Midbrain (tissue), 1 donor: ENCODE measurements at regions not wholly inside any gene's neighbourhood (a gene's known extent, or its start where the extent isn't known, plus 50 kb on each side); places are given as distances from the start of the nearest gene placed in this dataset.

Experiments
- DNase-seq: peaks from one replicate; lab custom pipeline; 2025; lab: John Stamatoyannopoulos, UW

DNA sequence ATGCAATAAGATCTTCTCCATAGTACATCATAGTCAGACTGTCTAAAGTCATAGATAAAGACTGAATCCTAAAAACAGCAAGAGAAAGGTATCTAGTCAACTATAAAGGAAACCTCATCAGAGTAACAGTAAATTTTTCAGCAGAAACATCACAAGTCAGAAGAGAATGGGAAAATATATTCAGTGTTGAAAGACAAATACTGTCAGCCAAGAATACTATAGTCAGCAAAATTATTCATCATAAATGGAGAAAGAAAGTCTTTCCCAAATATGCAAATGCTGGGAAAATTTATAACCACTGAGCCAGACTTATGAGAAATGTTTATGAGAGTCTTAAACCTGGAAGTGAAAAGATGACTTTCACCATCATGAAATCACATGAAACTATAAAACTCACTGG lies 136.7 kb downstream of the KDR start:
- no peak for DNase-seq

DNA sequence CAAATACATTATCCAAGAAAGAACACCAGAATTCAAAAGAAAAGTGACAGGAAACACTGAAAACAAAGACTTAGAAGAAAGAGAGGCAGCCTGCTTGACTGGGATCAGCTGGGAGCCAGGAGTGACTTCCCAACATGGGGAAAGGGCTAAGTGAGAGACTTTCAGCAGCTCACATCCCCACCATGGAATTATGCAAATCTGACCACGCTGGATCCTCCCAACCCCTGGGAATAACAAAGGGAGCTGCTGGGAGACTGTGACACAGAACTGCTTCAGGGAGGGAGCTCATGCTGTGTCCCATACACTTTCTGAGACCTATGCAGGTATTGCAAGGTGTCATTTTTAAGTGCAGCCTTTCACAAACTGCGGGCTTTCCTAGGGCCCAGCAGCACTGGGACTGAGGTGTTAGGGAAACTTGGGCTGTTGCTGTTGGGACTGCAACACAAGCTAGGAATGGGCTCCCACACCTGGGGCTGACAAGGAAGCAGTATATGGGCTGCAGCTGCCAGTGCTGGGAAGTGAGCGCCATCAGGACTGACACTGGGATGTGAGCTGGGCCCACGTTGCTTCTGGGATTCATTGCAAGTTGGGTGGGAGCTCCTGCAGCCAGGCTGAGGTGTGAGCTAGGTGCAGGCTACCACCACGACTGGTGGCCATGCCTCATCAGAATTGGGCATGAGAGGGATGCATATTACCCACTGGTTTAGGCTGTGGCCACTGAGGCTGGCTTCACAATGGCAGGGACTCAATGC lies 139.1 kb downstream of the KDR start:
- DNase-seq, result no peak

DNA sequence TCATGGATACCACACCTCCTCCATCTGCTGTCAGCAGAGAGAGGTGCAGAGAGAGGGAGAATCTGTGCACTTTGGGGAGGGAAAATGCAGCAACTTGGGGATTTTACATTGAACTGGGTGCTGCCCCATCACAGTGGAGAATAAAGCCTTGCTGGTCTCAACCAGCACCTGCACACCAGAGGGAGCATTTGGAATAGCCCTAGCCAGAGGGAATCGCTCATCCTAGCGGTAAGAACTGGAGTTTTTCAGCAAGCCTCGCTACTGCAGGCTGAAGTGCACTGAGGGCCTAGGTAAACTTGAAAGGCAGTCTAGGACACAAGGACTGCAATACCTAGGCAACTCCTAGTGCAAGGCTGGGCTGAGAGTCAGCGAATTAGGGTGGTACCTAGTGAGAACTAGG lies 148.7 kb downstream of the KDR start:
- DNase-seq, result no peak

DNA sequence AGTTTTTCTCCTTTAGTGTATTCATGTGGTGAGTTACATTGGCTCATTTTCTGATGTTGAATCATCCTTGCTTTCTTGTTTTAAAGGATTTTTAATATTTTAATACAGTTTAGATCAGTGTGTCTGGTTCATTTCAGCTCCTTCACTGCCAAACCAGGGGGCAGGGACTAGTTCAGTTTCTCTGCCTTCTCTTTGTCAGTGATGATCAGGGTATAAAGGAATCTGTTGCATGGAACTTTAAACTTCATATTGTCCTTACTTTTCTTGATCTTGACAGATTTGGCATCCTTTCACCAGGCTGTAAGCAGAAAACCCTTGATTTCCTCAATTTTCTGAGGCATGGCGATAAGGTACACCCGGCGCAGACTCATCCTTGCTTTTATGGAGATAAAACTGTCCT lies 149.4 kb downstream of the KDR start:
- no peak for DNase-seq

DNA sequence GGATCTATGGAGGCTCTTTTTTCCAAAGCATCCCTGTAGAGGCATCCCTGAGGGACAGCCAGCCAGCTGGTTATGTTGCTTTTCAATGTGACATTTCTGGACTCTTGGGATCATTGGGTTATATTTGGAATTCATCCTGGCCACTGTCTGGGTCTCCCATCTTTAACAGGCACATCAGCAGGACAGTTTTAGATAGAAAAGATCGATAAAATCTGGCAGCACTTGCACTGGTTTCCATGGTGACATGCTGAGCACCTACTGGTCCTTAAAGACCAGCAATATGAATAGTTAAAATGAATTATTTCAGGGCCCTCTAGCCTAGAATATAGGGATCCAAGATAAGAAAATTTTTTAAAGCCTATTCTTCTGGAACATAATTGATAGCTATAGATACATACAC lies 151.6 kb downstream of the KDR start:
- DNase-seq, result no peak

DNA sequence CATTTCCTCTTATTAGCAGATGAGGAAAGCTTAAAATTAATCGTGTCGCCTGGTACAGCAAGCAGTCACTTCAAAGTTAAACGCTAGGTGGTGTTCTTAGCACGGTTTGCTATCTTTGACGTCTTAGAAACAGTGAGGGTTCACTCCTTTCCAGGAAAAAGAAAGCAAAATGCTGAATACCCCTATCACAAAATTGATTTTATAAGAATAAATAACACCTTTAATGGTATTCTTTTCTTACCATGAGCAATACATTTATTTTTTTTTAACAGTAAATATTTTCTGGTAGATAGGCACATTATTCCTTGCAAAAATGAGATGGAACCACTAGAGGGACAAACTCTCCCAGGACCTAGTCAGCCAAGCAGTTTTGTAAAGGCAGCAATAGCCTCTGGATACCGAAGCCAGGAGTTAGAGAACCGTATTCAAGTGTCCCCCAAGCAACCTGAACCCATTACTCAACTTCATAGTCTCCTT lies 153.9 kb downstream of the KDR start:
- DNase-seq, result peak; percentile 52

DNA sequence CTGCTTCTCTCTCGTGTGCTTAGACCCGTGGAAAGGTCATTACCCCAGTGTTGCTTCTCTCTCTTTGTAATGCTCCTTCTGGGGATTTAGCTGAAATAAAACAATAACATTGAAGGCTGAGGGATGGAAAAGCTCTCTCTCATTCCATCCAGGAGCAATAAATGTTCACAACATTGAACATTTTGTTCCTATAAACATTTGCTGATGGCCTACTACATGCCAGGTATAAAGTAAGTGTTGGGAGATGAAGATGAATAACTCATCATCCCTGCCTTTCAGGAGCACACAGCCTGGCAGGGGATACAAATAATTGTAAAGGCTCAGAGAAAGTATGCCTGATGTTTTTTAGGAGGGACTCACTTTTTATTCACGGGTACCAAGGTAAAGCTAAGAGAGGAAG lies 158.1 kb downstream of the KDR start:
- DNase-seq, result no peak

DNA sequence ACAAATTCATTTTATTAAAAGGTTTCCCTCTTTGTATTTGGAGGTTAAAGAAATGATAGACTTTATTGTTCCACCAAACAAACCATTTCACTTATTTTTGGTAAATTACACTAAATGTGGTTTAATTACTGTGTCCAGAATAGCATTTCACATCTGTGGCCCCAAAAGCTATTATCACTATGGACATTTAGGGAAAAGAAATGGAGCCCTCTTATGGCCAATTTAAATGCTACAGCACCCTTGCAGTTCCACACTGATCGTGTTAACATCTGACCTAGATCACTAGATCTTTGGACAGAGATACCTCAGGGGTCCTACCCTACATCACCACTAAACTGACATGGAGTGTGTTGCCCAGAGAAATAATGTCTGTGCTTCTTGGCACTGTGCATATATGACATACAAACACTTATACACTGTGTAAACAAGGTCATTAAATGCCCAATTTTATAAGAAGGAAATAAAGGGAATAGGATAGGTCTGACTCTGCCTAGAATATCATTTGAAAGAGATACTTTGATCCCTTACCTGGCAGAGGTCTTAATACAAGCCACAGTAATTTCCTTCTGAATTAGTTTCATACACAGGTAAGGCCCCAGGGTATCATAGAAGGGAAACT lies 163.9 kb downstream of the KDR start:
- DNase-seq, result peak; percentile 22

DNA sequence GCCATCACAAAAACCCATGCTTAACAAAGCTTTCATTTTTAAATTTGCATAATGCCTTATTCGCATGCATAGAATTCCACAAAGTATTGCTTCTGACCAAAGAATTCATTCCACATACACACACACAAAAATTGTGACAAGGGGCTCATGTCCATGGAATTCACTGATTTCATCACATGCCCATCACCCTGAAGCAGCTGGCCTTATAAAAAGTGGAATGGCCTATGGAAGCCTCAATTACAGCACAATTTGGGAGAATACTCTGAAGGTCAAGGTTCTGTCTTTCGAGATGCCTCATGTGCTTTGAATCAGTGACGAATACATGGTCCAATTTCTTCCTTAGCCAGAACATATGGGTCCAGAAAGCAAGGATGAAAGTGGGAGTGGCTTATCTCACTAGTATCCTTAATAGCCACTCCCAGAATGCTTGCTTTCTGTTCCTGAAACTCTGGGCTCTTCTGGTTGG lies 165.7 kb downstream of the KDR start:
- DNase-seq, result no peak

DNA sequence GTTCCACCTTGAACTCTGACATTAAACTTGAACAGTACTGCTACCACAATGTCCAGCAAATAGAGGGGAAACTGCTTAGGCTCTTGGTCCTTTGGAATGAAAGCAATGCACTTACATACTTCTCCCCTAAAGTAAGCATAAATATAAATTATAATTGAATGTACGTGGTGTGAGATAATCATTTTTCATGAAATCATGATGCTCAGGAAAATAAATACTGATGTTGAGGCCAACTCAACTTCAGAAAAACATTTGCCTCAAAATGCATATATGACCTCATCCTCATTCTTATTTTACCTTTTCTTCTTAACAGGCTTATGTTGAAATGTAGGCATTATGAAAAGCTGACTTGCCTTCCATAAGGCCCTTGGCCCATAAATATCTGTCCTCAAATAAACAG lies 166.3 kb downstream of the KDR start:
- DNase-seq, result no peak

DNA sequence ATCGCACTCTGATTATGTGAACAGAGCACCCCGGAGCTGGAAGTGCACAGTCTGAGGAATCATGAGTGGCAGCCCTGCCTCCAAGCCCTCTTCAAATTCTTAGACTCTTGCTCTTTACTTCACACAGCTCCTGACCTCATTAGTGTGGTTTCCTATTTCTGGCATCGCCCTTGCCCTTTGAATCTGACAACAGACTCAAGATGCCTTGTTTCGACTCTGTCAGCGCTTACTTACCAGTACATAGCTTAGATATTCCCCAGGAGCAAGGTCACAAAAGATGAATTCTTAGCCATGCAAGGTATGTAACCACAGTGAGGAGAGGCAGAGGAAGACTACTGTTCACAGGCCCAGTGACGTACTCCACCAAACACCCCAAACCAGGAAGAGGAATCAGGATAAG lies 167.2 kb downstream of the KDR start:
- DNase-seq, result no peak

DNA sequence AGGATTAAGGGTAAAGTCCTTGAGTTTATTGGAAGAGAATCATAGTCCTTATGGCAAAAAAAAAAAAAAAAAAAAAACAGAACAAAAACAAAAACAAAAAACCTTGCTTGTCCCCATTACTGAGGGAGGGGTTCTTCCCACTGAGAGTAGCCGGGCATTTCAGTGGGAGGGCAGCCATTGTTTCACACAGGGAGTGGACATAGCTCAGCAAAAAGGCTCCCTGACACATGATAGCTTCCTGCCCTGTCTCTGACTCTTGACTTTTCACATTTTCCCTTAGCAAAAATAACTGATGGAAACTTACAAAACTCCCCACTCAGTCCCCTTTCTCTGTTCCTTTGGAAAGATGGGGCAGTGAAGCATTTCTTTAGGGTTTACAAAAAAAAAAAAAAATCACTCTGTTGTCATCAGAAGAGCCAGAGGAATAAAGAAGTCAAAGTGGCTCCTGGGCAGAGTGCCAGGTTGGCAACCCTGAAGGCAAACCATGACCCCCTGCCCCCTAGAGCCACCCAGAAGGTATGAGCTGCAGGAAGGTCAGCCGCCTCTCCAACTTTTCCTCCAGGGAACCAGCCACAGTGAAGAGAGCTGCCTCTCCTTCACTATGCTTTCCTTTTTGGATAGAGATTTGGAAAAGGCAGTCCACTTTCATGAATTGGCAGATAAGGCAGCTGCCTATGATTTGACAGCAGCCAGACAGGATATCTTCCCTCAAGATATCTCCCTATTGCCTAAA lies 170.6 kb downstream of the KDR start:
- no peak for DNase-seq

DNA sequence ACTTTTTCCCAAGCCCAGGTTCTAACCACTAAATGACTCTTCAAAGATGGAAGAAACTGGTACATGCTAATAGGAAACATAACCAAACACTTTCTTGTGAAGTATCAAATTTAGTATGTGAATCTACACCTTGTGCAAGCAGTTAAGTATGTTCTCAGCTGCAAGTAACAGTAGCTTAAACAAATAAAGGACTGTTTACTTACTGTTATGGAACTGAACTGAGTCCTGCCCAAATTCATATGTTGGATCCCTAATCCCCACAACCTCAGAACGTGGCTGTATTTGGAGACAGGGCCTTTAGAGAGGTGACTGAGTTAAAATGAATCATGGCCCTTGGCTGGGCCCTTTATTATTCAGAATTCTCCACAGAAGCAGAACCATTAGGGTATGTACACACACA lies 178.7 kb downstream of the KDR start:
- no peak for DNase-seq

DNA sequence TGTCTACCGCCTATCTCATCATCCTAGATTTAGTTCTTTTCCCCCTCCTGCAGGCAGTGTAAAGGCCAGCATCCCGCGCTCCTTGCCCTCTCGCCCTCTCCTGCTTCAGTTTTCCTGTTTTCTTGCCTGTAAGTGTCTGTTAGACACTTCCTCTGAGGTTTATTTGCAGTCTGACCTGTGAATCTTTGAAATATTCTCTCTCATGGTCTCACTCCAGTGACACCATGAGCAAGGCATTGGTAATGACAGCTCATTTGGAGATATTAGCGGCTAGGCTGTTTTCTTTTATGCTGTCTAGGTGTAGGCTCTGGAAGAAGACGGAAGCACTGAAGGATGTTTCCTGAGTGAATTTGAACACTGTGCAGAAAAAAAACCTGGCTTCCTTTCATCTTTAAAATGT lies 179.6 kb downstream of the KDR start:
- DNase-seq, result no peak

DNA sequence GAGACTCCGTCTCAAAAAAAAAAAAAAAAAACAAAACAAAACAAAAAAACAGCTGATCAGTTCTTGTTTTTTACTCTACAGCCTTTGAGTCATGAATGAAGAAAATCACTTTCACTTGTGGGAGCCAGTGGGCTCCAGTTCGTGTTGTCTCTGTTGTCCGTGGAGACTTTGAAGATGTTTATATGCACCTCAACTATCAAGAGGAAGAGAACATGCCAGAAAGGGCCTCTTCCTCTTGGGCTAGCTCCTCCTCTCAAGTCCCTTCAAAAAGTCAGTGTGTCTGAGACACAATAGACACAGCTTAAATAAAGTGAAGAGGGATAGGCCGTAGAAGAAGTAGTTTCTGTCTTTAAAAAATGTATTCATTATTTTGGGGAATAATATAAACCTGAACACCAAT lies 182.7 kb downstream of the KDR start:
- no peak for DNase-seq

DNA sequence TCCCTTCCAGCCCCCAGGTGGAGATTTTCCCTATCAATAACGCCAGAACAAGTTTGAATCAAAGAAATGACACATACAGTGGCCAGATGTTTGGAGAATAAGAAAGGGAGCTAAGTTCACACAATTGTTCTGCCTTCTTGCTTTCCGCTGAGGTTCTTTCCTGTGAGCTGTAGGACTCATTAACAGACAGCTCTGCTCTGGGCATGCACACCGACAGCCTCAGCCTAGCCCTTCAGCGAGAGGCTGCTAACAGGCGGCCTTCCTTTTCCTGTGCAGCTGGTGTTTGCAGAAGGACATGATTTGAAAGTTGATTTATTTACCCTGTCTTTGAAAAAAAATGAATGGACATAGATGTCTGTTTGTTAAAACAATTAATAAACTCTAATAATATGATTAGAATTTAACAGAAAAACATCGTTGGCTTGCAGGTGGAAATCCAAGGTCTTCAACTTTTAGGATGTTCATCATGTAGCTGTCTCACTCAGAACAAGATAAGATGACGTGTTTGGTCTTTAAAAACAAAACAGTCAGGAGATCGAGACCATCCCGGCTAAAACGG lies 183.3 kb downstream of the KDR start:
- DNase-seq, result no peak

DNA sequence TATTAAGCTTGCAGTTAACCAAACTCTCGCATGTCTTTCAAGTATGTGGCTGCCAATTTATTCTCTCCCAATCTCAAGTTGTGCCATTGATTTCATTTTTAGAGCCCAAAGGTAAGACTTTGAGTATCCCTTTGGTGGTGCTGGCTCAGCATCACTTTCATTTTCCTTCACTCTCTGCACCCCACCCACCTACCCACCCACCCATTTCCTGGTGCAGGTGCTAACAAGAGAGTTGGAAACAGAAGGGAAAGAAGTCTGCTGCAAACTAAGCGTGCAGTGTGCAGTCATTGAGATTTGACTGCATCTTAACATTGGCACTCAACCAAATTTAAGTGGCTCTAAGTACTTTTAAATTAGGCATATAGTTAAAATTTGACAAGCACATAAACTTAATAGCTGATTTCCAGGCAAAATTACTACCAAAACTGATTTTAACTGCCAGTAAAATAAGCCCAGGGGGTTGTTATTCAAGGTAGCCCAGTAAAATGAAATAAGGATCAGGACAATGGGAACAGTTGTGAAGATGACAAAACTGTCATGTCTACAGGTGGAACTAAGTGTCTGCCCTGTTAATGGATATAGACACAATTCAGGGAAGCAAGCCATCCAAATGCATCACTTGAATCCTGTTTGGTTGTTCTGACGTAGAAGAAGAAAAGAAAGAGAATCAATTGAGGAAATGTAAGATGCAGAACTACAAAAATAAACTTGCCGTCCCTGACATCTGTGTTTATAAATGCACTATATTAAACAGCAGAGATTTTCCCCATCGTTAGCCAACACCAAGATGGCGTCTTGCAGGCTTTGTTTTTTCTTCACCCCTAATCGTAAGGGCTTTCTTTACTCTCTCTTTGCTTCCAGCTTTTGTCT lies 184.2 kb downstream of the KDR start:
- no peak for DNase-seq

DNA sequence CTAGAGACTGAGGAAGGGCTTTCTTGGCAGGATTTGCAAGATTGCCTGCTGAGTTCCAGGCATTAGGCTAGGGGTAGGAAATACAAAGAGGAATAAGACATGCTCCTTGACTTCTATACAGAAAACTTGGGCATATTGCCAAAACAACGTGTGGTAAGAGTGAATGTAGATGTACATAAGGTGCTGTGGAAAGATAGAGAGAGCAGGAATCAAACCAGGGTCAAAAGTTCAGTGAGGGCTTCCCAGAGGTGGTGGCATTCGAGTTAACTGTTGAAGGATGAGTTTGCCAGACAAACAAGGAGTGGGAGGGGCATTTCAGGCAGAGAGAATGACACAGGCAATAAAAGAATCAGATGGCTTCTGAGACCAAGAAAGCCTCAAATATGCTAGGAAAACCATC lies 187.9 kb downstream of the KDR start:
- DNase-seq, result no peak

DNA sequence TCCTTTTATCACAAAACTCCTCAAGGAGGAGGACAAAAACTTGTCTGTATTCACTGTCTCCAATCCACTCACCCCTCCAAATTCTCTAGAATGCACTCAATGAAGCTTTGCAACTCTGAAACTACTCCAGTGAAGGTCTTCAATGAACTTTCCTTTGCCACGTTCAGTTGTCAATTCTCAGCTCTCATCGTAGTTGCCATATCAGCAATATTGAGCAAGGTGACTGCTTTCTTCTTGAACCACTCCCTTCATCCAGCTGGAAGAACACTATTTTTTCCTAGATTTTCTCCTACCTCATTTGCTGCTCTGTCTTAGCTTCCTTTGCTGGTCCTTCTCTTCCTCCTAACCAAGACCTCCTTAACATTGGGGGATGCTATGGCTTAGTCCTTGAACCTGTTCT lies 191.8 kb downstream of the KDR start:
- no peak for DNase-seq

DNA sequence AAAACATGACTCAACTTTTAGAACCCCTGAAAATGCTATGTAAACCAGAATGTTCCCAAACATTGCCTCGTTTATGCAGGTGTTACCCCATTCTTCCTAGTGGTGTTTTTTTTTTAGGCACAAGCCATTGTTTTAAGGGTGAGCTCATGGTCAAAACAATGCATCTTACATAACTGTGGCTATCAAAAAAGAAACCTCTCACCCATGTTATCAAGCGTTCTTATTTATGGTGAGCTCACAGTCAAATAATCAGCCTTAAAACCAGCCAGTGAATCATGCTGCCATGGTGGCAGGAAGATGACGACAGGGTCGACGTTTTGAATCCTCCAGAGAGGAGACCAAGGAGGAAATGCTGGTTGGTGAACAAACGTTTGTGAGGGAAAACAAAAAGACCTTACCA lies 195.2 kb downstream of the KDR start:
- no peak for DNase-seq

DNA sequence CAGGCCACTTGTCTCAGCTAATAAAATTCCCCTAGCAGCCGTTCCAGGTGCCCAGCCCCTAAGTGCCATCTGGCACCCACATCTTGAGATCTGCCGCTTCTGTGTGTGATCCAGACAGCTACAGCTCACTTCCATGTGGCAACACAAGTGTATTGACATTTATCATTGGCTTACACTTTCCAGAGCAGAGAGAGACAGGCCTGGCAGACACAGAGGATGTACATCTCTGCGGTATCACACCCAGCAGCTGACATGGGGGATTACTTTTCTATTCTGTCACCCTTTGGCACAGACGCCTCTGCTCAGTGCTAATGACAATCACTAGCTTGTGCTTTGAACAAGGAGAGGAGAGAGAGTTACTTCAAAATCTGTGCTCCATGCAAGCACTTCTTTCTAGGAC lies 195.9 kb downstream of the KDR start:
- DNase-seq, result no peak

DNA sequence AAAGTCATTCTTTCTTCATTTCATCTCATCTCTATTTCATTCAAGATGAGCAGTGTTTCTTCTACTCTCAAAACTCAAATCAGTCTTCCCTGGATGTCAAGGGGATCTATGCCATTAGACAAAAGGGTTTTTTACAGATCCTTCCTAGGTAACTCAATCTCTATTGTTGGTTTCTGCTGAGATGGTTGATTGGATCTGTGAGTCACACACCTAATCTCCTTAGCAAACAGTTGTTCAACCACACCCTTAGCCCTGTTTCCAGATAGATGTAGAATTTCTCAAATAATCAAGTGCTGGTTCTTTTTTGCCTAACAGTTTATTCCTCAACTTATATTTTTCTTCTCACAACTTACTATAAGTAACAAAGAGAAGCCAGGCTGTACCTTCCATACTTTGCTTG lies 200.5 kb downstream of the KDR start:
- DNase-seq, result no peak
